Renal pelvis (tissue), 1 donor: ENCODE measurements at regions not wholly inside any gene's neighbourhood (a gene's known extent, or its start where the extent isn't known, plus 50 kb on each side); places are given as distances from the start of the nearest gene placed in this dataset.
"Not testable (repeated sequence)": the region's sequence is repeated elsewhere in the genome, so short reads cannot be mapped to it uniquely, and the experiment has no call there.

Source experiments
- DNase-seq: peaks from one replicate; pipeline ENCODE4 v3.0.0-alpha.2; 2013

DNA sequence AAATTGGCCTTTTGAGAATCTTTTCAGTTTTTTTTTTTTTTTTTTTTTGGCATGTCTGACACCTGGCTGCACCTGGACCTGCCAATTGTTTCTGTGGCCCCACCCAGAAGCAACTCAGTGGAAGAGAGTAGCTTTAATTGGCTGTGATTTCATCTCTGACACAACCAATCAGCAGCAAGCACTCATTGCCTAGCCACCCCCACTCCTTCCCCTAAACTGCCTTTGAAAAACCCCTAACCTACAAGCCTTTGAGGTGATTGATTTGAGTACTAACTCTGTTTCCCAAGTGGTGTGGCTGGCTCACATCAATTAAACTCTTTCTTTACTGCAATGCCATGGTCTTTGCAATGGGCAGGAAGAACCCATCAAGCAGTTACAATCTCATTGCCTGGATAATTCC lies 98.2 kb upstream of the CHORDC1 start:
- DNase-seq, result no peak

DNA sequence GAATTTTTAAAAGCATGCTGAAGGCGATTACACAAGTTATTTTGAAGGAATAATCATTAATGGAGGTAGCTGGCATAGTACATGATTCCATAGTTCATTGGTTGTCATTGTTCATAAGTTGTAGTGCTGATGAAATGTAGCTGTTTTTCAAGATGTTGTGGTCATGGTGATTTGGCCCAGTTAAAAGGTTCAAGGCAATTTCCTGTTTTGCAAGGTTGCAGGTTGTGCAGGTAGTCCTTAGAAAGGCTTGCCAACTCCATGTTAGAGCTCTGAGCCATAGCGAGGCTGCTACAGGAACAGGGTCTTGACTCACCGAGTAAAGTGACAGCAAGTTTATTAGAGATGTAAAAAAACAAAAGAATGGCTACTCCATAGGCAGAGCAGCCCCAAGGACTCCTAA lies 95.8 kb upstream of the CHORDC1 start:
- DNase-seq, result no peak

DNA sequence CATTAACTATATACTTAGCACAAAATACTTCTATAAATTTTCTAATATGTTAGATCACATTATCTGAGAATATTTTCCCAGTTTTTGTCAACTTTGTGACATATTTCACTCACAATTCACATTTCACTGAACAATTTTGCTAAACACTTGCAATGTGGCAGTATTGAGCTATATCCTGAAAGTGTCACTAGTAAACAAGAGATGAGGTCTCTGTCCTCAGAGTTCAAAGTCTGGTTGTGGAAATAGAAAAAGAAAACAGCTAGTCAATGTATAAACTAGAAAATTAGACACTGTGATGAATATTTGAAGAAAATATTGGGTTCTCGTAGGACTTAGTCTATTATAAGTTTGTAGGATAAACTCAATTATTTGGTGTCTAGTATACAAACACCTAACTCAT lies 87.4 kb upstream of the CHORDC1 start:
- DNase-seq, result no peak

GRCh38 chr11:90309693-90310092 lies 86.8 kb upstream of the CHORDC1 start:
- DNase-seq, result no peak

DNA sequence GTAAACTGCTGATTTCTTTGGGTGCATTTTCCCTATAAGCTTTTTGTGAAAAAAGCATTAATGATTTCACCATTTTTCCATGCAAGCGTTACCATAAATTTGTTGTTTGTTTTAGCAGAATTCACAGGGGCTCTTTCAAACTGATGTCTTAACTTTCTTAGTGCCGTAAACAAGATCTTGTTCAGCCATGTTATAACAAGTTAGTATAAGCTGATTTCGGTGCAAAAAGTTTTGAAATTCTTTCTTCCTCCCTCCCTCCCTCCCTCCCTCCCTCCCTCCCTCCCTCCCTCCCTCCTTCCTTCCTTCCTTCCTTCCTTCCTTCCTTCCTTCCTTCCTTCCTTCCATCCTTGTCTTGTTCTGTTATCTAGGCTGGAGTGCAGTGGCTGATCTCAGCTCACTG lies 71.7 kb upstream of the CHORDC1 start:
- no peak for DNase-seq

- DNase-seq, result no peak
Observed at GRCh38 chr11:90294091-90294490, 71.2 kb upstream of the CHORDC1 start.

DNA sequence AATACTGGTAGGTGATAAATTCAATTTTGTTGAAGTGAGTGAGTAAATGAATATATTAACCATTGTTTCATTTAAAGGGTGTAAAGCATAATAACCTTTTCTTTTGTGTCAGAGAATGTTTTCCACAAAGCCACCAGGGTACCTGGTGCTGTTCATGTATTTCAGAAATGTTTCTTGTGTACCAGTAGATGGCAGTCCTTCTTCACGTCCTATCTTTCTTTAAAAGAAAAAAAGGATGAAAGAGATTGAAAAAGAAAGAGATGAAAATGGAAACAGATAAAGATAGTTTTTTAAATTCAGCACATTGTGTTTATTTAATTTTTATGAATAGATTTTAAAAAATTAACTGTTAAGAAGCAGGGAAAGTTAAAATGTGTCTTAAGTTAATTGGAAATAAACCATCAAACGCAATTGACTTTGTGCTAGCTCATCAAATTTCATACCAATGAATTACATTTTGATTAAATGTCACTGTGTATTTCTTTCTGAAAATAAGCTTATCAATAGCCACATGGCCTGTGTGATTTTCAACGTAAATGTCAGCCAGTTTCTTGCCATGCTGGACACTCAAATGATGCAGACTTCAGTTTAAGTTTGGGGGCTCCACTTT lies 65.5 kb upstream of the CHORDC1 start:
- DNase-seq, result peak; percentile 4

- no peak for DNase-seq
Observed at GRCh38 chr11:90286640-90287039, 63.8 kb upstream of the CHORDC1 start.

DNA sequence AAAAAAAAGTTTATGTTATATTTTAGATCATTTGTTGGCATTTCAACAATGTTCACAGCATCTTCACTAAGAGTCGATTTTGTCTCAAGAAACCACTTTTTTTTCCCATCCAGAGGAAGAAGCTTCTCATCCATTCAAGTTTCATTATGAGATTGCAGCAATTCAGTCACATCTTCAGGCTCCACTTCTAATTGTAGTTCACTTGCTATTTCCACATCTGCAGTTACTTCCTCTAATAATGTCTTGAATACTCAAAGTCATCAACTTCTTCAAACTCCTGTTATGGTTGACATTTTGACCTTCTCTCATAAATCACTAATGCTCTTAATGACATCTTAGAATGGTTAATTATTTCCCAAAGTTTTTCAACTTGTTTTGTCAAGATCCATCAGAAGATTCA lies 61.3 kb upstream of the CHORDC1 start:
- DNase-seq, result no peak

DNA sequence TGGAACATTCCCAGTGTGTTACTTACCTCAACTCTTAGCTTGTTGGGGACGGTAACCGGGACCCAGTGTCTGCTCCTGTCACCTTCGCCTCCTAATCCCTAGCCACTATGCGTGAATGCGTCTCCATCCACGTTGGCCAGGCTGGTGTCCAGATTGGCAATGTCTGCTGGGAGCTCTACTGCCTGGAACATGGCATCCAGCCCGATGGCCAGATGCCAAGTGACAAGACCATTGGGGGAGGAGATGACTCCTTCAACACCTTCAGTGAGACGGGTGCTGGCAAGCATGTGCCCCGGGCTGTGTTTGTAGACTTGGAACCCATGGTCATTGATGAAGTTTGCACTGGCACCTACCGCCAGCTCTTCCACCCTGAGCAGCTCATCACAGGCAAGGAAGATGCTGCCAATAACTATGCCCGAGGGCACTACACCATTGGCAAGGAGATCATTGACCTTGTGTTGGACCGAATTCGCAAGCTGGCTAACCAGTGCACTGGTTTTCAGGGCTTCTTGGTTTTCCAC lies 59.8 kb upstream of the CHORDC1 start:
- DNase-seq, result not testable (repeated sequence)

DNA sequence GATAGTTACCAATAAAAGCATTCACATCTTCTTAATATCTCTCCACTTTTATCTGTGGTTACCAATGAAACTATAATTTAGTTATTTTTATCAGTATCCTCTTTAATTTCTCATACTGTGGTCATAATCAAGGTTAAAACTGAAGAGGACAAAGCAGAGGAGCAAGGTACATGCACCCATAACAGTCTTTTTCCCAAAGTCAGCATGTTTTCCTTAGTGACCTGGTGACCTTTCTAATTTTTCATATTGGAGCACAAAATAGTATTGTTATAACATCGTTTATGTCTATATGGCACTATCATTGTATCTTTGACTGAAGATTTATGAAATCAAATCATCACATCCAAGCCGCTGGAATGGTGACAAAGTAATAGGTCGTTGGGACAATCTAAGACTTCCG lies 51.5 kb upstream of the CHORDC1 start:
- DNase-seq, result no peak
